Liver (tissue), 8 donors: ENCODE measurements at regions not wholly inside any gene's neighbourhood (a gene's known extent, or its start where the extent isn't known, plus 50 kb on each side); places are given as distances from the start of the nearest gene placed in this dataset.

Experiments used
- DNase-seq: peaks from one replicate; pipeline ENCODE4 v3.0.0-alpha.2; 2017; ENCODE audit warnings: low spot score
- H3K27ac ChIP-seq, 2 donors: one replicate each; pipeline ENCODE4 v1.7.0; 2013; ENCODE audit warnings: inconsistent platforms in 2 of 2, low read length in 2 of 2, control low read depth in 1 of 2, low read depth in 1 of 2, mild to moderate bottlenecking in 1 of 2
- H3K27me3 ChIP-seq, 4 donors: one replicate each; pipeline versions ENCODE4 v1.6.1 to v1.7.0; 2013; ENCODE audit warnings: low read length in 3 of 4, inconsistent platforms in 1 of 4, mild to moderate bottlenecking in 1 of 4, moderate library complexity in 1 of 4; ENCODE audit not compliant: control insufficient read depth in 4 of 4, insufficient read depth in 4 of 4
- H3K36me3 ChIP-seq, 4 donors: one replicate each; pipeline versions ENCODE4 v1.6.1 to v1.7.0; 2013; ENCODE audit warnings: low read length in 3 of 4, mild to moderate bottlenecking in 3 of 4, low read depth in 1 of 4, moderate library complexity in 1 of 4; ENCODE audit not compliant: control insufficient read depth in 4 of 4, insufficient read depth in 3 of 4
- H3K4me1 ChIP-seq, 4 donors: one replicate each; pipeline versions ENCODE4 v1.6.1 to v1.7.0; 2013; ENCODE audit warnings: low read length in 3 of 4, mild to moderate bottlenecking in 3 of 4, moderate library complexity in 1 of 4; ENCODE audit not compliant: control insufficient read depth in 4 of 4, insufficient read depth in 4 of 4
- H3K4me3 ChIP-seq, 3 donors: one replicate each; pipeline versions ENCODE4 v1.6.1 to v1.7.0; 2013; ENCODE audit warnings: low read length in 3 of 3, control low read depth in 1 of 3, low read depth in 1 of 3, mild to moderate bottlenecking in 1 of 3
- H3K9ac ChIP-seq, 2 donors: one replicate each; pipeline ENCODE4 v1.7.0; 2013; ENCODE audit warnings: low read length in 2 of 2, mild to moderate bottlenecking in 2 of 2, moderate library complexity in 2 of 2, control low read depth in 1 of 2, low read depth in 1 of 2
- H3K9me3 ChIP-seq, 4 donors: one replicate each; pipeline versions ENCODE4 v1.6.1 to v1.7.0; 2013; ENCODE audit warnings: low read length in 3 of 4; ENCODE audit not compliant: control insufficient read depth in 4 of 4
- EGR1 ChIP-seq, 2 donors: IDR thresholded peaks; 2 replicates each; pipeline ENCODE4 v1.6.1; 2016 to 2018; ENCODE audit warnings: antibody characterized with exemption in 2 of 2, low read depth in 2 of 2
- FOXA2 ChIP-seq: IDR thresholded peaks from 2 replicates; pipeline ENCODE4 v1.6.1; 2016; ENCODE audit warnings: antibody characterized with exemption
- HNF4A ChIP-seq, 2 donors: conservative IDR thresholded peaks; 2 replicates each; pipeline ENCODE4 v1.6.1; 2016; ENCODE audit warnings: antibody characterized with exemption in 2 of 2, mild to moderate bottlenecking in 2 of 2
- HNF4G ChIP-seq: IDR thresholded peaks from 2 replicates; pipeline ENCODE4 v1.6.1; 2016; ENCODE audit warnings: antibody characterized with exemption
- JUND ChIP-seq, 2 donors: IDR thresholded peaks; 2 replicates each; pipeline ENCODE4 v1.6.1; 2016; ENCODE audit warnings: antibody characterized with exemption in 2 of 2
- NR2F2 ChIP-seq: IDR thresholded peaks from 2 replicates; pipeline ENCODE4 v1.6.1; 2016; ENCODE audit warnings: antibody characterized with exemption
- RXRA ChIP-seq, 2 donors: IDR thresholded peaks; 2 replicates each; pipeline ENCODE4 v1.6.1; 2017 to 2018; ENCODE audit warnings: antibody characterized with exemption in 2 of 2, mild to moderate bottlenecking in 1 of 2
- SP1 ChIP-seq: IDR thresholded peaks from 2 replicates; pipeline ENCODE4 v1.6.1; 2018; ENCODE audit warnings: antibody characterized with exemption, mild to moderate bottlenecking
- TAF1 ChIP-seq: conservative IDR thresholded peaks from 2 replicates; pipeline ENCODE4 v1.6.1; 2016; ENCODE audit warnings: antibody characterized with exemption, mild to moderate bottlenecking
- WGBS: extraction: QIAGEN DNeasy Blood & Tissue Kit; methylation state at CpG from one replicate; pipeline ENCODE4 v1.1.7; 2013; 5-methylcytosine and 5-hydroxymethylcytosine counted together
- TF ChIP-seq, protein P1 (sequence below): IDR thresholded peaks from 2 replicates; pipeline ENCODE4 v1.6.1; 2016; ENCODE audit warnings: antibody characterized with exemption
- TF ChIP-seq, protein P2 (sequence below): IDR thresholded peaks from 2 replicates; pipeline ENCODE4 v1.6.1; 2016; ENCODE audit warnings: antibody characterized with exemption
- TF ChIP-seq, protein P3 (sequence below): IDR thresholded peaks from 2 replicates; pipeline ENCODE4 v1.6.1; 2016; ENCODE audit warnings: antibody characterized with exemption
- TF ChIP-seq, protein P4 (sequence below): fragments of 150-350 bp; IDR thresholded peaks from 2 replicates; pipeline ENCODE4 v1.5.1; 2017; ENCODE audit warnings: improper control_type of control experiment, low read depth, low read length; ENCODE audit not compliant: missing input control
- TF ChIP-seq, protein P5 (sequence below): IDR thresholded peaks from 2 replicates; pipeline ENCODE4 v1.6.1; 2016; ENCODE audit warnings: antibody characterized with exemption, mild to moderate bottlenecking
- donor health status: healthy.
- donor health status: healthy.
- donor health status: healthy.
- donor health status: healthy.
- donor health status: healthy.

DNA sequence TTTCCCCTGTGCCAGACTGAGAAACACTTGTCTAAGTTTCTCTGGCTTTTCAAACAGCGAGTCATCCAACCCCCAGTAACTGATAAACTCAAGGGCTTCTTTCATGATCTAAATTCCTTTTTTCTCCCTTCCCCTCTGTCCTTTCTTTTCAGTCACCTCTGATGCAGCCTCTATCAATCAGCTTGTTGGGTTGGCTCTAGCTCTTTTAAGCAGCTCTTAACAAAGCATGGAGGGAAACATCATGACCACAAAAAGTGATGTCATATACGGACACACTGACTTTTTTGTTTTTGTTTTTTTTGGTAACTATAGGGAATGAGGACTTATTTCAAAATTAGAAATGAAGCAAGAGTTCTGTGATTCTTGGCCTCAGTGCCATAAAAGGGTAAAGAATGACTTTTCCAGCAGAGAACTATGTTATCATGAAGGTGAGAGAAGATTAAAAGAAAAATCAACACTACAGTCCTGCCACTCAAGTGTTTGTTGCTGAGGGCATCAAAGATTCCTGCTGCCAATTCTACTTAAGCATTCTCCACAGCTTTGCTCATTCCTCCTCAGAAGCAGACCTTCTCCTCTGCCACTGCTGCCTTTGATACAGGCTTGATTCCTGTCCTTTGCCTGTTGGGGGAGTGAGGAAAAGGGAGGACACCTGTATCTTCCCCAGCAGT lies 457.0 kb upstream of the ONECUT1 start:
- Histone ChIP-seq H3K27me3 (no peaks in the 10 kb centered on the region), H3K9me3 (no peaks in the 10 kb centered on the region), H3K36me3 (no peaks in the 10 kb centered on the region), H3K27ac (no peak overlapping the region), H3K4me3 (no peak overlapping the region), H3K4me1 (peaks cover 0 to 5% (median 2%) of the 10 kb centered on the region in 4 donors), H3K9ac (no peak overlapping the region)
- 89% methylated on average over 2 of the region's 2 CpGs for WGBS
- no peak for TF ChIP-seq JUND (IDR thresholded peaks at IDR 0.05)
- TF ChIP-seq HNF4G, result no peak
- TF ChIP-seq, protein P1, sequence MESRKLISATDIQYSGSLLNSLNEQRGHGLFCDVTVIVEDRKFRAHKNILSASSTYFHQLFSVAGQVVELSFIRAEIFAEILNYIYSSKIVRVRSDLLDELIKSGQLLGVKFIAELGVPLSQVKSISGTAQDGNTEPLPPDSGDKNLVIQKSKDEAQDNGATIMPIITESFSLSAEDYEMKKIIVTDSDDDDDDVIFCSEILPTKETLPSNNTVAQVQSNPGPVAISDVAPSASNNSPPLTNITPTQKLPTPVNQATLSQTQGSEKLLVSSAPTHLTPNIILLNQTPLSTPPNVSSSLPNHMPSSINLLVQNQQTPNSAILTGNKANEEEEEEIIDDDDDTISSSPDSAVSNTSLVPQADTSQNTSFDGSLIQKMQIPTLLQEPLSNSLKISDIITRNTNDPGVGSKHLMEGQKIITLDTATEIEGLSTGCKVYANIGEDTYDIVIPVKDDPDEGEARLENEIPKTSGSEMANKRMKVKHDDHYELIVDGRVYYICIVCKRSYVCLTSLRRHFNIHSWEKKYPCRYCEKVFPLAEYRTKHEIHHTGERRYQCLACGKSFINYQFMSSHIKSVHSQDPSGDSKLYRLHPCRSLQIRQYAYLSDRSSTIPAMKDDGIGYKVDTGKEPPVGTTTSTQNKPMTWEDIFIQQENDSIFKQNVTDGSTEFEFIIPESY, result no peak
- TF ChIP-seq RXRA (IDR thresholded peaks at IDR 0.05), result no peak
- TF ChIP-seq EGR1 (IDR thresholded peaks at IDR 0.05; ENCODE audit: low read depth in 2 of 2), result no peak
- DNase-seq, result no peak

DNA sequence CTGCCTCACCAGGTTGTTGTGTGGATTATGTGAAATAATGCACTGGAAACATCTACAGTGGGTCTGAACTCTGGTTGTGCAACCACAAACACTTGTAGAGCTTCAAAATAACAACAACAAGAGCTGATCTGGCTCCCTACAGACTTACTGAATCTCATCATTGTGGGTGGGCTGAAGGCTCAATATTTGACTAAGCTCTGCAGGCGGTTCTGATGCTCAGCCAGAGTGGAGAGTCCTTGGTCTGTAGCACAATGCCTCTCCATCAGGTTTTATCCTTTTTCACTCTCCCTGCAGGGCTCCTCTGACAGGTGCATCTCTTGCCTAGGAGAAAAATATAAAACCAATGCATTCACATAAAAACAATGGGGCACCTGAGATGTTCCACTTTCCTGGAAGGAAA lies 456.3 kb upstream of the ONECUT1 start:
- Histone ChIP-seq H3K4me3 (no peak overlapping the region), H3K36me3 (no peaks in the 10 kb centered on the region), H3K27ac (no peak overlapping the region), H3K27me3 (no peaks in the 10 kb centered on the region), H3K9ac (no peak overlapping the region), H3K4me1 (no peaks in the 10 kb centered on the region), H3K9me3 (no peaks in the 10 kb centered on the region)
- no peak for TF ChIP-seq FOXA2
- TF ChIP-seq, protein P2, sequence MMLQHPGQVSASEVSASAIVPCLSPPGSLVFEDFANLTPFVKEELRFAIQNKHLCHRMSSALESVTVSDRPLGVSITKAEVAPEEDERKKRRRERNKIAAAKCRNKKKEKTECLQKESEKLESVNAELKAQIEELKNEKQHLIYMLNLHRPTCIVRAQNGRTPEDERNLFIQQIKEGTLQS, result no peak
- TF ChIP-seq TAF1, result no peak
- TF ChIP-seq, protein P1, result no peak
- no peak for TF ChIP-seq HNF4A (conservative IDR thresholded peaks at IDR 0.05)
- TF ChIP-seq SP1, result no peak
- TF ChIP-seq, protein P3, sequence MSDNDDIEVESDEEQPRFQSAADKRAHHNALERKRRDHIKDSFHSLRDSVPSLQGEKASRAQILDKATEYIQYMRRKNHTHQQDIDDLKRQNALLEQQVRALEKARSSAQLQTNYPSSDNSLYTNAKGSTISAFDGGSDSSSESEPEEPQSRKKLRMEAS, result no peak
- TF ChIP-seq, protein P4, sequence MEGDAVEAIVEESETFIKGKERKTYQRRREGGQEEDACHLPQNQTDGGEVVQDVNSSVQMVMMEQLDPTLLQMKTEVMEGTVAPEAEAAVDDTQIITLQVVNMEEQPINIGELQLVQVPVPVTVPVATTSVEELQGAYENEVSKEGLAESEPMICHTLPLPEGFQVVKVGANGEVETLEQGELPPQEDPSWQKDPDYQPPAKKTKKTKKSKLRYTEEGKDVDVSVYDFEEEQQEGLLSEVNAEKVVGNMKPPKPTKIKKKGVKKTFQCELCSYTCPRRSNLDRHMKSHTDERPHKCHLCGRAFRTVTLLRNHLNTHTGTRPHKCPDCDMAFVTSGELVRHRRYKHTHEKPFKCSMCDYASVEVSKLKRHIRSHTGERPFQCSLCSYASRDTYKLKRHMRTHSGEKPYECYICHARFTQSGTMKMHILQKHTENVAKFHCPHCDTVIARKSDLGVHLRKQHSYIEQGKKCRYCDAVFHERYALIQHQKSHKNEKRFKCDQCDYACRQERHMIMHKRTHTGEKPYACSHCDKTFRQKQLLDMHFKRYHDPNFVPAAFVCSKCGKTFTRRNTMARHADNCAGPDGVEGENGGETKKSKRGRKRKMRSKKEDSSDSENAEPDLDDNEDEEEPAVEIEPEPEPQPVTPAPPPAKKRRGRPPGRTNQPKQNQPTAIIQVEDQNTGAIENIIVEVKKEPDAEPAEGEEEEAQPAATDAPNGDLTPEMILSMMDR, result no peak
- no peak for TF ChIP-seq JUND (IDR thresholded peaks at IDR 0.05)
- no peak for TF ChIP-seq NR2F2
- TF ChIP-seq, protein P5, sequence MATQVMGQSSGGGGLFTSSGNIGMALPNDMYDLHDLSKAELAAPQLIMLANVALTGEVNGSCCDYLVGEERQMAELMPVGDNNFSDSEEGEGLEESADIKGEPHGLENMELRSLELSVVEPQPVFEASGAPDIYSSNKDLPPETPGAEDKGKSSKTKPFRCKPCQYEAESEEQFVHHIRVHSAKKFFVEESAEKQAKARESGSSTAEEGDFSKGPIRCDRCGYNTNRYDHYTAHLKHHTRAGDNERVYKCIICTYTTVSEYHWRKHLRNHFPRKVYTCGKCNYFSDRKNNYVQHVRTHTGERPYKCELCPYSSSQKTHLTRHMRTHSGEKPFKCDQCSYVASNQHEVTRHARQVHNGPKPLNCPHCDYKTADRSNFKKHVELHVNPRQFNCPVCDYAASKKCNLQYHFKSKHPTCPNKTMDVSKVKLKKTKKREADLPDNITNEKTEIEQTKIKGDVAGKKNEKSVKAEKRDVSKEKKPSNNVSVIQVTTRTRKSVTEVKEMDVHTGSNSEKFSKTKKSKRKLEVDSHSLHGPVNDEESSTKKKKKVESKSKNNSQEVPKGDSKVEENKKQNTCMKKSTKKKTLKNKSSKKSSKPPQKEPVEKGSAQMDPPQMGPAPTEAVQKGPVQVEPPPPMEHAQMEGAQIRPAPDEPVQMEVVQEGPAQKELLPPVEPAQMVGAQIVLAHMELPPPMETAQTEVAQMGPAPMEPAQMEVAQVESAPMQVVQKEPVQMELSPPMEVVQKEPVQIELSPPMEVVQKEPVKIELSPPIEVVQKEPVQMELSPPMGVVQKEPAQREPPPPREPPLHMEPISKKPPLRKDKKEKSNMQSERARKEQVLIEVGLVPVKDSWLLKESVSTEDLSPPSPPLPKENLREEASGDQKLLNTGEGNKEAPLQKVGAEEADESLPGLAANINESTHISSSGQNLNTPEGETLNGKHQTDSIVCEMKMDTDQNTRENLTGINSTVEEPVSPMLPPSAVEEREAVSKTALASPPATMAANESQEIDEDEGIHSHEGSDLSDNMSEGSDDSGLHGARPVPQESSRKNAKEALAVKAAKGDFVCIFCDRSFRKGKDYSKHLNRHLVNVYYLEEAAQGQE, result no peak
- no peak for DNase-seq
- WGBS, result 96% methylated on average over 1 of the region's 1 CpG
